HG03521 (cell line): ENCODE measurements at regions not wholly inside any gene's neighbourhood (a gene's known extent, or its start where the extent isn't known, plus 50 kb on each side); places are given as distances from the start of the nearest gene placed in this dataset.
A peak's percentile ranks its signal among the peaks of the same experiment; 100 is the strongest.
"Not testable (repeated sequence)": the region's sequence is repeated elsewhere in the genome, so short reads cannot be mapped to it uniquely, and the experiment has no call there.

Experiments
- ATAC-seq: cut with Tn5 transposase; IDR thresholded peaks from one replicate; pipeline ENCODE4 v1.9.1; 2021; ENCODE audit warnings: mild to moderate bottlenecking, moderate library complexity; ENCODE audit not compliant: unreplicated experiment

DNA sequence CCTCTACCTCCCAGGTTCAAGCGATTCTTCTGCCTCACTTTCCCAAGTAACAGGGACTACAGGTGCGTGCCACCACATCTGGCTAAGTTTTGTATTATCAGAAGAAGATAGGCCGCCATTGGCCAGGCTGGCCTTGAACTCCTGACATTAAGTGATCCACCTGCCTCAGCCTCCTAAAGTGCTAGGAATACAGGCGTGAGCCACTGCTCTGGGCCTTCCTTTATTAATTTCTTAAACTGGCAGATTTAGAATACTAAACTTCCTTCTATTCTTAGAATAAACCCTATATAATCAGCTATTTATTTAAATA, 86.6 kb downstream of the HFE start:
- no peak for ATAC-seq

DNA sequence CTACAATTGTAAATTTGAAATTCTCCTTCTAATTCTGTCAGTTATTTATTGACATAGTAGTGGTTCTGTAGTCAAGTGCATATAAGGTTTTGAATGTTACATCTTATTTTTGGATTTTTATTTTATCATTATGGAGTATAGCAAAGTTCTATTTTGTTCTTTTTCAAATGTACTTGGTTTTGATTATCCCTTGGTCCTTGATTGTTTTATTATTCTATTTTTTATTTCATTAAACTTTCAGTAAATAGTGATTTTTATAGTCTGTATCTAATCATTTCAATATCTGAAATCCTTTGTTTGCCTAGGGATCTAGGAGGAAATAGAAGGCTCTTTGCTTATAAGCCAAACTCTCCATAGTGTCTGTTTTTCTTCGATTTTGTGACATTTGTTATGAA, 87.8 kb downstream of the HFE start:
- ATAC-seq: no peak

DNA sequence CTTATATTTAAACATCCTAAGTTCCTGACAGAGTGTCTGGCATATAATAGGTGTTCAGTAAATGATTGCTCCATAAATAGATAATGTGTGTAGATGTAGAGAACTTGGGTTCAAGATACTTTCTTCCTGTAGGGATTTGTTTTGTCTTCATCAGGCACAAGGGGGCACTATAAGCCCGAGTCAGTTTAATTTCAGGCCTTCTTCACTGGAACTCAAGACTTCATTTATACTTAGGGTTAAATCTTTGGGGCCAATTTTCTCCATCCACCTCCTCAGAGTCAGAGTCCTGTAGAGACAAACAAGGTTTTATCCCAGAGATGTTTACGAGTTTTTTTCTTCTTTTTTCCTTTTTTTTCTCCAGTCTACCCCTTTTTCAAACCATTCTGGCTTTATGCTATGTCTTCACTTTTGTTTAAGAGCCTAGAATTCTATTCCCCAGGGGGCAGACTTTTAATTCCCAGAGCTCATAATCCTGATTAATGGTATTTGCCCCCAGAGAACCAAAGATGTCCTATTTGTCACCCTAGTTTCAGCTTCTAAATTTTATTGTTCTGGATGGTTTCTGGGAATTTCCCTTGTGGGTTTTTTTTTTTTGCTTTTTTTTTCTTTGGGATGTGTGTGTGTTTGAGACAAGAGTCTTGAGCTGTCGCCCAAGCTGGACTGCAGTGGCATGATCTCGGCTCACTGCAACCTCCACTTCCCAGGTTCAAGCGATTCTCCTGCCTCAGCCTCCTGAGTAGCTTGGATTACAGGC, 88.4 kb downstream of the HFE start:
- ATAC-seq: no peak

DNA sequence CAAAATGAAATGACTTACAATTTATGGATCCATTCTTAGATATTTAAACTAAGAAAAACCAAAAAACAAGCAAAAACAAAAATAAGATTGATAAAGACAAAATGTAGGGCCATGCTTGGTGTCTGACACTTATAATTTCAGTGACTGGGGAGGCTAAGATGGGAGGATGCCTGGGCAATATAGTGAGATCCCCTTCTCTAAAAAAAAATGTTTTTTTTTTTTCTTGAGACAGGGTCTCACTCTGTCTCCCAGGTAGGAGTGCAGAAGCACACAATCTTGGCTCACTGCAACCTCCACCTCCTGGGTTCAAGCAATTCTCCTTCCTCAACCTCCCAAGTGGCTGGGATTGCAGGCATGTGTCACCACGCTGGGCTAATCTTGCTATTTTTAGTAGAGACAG, 92.4 kb downstream of the HFE start:
- ATAC-seq: no peak

DNA sequence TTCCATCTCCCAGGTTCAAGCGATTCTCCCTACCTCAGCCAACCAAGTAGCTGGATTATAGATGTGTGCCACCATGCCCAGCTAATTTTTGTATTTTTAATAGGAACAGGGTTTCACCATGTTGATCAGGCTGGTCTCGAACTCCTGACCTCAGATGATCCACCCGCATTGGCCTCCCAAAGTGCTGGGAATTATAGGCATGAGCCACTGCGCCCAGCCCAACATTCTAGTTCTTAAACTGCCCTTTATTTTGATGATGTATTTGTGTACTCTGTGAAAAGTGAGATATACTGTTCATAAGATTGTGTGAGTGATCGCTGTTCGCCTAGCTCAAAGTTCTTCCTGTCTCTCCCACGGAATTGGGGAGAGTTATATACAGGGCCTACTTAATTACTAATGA, 93.1 kb downstream of the HFE start:
- no peak for ATAC-seq

DNA sequence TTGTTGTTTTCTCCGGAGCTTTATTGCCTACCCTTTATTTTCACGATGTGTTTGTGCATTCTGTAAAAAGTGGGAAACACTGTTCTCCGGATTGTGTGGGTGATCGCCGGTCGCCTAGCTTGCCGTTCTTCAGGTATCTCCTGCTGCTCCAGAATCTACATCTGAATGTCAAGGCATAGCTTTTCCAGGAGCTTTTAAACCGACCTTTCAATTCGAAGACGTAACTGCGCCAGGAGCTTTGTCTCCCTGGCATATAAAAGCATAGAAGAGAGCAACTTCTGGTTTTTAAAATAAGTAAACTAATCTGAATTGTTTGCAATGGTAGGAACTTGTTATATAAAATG, 96.0 kb downstream of the HFE start:
- ATAC-seq: no peak

DNA sequence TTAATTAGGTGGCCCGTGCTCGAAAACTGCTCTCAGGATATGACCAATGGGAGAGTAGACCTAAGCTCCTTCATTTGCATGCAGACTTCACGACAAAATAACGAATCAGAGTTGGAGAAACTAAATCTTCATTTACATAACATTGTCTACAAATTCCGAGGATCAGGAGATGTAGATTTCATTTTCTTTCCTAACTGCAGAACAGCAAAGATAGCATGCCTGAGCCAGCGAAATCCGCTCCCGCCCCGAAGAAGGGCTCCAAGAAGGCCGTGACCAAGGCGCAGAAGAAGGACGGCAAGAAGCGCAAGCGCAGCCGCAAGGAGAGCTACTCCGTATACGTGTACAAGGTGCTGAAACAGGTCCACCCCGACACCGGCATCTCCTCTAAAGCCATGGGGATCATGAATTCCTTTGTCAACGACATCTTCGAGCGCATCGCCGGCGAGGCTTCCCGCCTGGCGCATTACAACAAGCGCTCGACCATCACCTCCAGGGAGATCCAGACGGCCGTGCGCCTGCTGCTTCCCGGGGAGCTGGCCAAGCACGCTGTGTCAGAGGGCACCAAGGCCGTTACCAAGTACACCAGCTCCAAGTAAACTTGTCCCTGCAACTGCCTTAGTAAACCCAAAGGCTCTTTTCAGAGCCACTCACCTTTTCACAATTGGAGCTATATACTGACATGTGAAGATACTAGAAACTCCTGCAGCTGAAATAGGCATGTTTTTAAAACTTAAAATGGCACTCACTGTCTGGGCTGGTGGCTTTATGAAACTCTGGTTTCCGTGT, 96.5 kb downstream of the HFE start:
- no peak for ATAC-seq

DNA sequence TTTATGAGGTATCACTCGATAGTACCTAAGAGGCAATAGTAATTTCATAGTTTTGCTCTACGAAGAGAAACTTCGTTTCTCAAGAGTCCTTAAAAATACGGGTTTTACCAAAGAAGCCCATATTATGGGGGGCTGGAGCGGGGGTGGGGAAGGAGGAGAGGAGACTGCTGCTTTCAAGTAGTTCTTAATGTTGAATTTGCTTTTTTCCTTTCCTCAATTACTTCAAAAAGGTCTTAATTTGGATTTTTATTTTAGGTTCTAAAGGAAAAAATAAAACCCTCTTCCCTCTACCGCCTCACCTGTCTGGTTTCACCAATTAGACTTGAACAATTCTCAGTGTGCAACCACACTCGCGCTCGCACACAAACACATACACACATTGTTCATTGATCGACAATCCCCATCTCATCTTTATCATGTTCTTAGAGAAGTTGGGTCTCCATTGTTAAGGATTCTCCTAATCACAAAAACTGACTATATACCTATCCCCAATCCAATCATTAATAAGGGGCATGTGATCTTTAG, 97.2 kb downstream of the HFE start:
- ATAC-seq: no peak

DNA sequence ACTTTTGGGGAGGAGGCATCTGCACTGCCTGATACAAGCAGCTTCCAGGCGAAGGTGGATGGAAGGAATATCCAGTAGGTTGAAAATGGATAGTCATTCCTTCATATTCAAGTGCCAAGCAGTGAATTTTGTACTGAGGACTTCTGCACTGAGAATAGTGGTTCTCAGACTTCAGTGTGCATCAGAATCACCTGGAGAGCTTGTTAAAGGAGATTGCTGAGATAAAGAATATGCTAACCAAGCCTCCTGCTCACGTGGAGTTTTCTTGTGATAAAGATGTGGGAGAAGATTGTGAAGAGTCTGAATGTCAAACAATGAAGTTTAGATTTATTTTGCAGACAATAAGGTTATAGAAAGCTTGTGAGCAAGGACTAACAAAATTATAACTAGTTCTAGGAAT, 97.8 kb downstream of the HFE start:
- ATAC-seq: no peak

DNA sequence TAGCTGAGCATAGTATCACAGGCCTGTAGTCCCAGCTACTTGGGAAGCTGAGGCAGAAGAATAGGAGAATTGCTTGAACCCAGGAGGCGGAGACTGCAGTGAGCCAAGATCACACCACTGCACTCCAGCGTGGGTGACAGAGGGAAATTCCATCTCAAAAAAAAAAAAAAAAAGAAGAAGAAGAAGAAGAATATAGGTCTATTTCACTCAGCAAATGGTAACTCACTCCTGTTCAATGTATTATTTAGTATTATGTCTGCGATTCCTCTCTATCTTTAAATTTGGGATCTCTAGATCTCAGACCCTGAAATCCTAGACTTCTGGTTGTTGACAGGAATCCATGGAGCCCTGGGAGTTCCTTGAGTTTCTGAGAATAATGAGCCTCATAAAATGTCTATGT, 98.6 kb downstream of the HFE start:
- no peak for ATAC-seq

DNA sequence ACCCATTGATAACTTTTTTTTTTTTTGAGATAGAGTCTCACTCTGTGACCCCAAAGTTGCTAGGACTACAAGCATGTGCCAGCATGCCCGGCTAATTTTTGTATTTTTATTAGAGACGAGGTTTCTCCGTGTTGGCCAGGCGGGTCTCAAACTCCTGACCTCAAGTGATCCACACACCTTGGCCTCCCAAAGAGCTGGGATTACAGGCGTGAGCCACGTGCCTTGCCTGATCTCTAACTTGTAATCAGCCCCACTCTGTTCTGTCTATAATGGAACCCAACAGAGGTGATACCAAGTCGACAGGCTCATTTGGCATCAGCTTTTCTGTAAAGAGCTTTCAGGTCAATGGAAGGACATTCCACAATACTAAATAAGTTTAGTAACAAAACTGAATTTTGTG, 99.4 kb downstream of the HFE start:
- no peak for ATAC-seq

DNA sequence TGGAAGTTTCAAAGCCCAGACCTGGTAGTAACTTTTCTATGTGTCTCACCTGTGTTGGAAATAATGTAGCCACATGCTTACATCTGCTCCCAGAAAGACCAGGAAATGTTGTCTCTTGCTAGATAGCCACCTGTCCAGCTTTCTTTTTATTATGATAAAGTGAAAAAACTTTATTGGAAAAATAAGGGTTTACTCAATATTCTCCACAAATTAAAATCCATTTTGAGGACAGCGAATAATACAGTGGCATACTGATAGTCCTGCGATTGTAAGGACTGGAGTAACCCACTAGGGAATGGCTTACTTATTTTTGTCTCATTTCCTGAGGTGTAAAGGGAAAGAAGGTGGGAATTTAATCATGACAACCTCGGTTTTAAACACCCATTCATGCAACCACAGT, 100.1 kb downstream of the HFE start:
- no peak for ATAC-seq

DNA sequence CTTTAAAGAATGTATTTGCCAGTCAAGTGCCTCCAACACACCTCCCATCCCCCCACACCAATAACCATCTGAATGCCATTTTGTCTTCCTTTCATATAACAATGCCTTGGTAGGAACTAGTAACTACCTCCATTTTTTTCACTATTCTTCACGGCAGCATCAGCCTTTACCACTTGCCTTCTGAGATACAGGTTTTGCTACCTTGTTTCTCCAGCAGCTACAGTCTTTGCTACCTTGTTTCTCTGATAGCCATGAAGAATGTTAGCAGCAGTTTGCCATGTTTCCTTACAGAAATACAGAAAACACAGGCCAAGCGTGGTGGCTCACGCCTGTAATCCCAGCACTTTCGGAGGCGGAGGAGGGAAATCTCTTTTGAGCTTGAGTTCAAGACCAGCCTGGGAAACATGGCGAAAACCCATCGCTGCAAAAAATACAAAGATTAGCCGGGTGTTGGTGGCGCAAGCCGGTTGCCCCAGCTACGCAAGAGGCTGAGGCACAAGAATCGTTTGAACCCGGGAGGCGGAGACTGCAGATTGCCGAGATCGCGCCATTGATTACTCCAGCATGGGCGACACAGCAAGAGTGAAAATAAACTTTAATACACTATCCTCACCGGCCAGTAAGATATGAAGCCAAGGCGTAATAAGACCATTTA, 100.9 kb downstream of the HFE start:
- peak; percentile 16 for ATAC-seq

DNA sequence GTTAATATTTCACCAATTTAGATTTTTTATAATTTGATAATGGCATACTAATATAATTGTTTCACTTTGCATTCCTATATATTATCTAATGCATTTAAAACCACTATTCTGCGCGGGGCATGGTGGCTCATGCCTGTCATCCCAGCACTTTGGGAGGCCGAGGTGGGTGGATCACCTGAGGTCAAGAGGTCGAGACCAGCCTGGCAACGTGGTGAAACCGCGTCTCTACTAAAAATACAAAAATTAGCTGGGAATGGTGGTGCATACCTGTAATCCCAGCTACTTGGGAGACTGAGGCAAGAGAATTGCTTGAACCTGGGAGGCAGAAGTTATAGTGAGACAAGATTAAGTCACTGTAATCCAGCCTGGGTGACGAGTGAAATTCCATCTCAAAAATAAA, 104.3 kb downstream of the HFE start:
- ATAC-seq: not testable (repeated sequence)

DNA sequence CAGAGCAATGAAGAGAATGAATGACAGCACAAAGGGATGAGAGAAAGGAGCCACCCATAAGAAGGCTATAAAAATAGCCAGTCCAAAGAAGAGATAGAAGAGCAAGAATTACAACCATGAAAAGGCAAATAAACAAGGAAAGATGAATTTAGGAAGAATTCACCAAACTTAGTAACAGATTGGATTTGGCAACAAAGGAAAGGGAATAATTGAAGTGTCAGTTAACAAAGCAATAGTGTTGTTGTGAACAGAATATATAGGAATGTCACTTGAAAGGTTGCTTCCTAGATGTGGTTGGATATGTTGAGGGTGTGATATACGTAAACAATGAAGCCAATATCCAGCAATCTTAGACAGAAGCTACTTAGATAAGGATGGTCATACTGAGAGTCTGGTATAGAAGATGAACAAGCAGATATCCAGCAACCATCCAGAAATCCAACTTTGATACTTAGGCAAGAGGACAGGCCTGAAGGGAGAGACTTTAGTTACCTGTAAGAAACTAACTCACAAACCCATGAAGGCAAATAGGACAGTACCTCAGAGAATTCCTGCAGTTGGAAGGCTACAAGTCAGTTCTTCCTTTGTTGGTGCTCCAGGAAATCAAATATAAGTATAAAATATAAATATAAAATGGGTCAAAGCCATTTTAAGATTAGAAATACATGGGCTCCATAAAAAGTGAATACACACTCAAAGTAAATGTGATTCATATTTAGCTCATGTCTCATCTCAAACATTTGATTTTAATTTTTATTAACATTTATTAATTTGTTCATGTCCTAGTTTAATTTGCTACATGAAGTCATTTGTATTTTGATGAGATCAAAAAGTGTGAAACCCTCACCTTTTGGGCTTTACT, 106.5 kb downstream of the HFE start:
- ATAC-seq: no peak

DNA sequence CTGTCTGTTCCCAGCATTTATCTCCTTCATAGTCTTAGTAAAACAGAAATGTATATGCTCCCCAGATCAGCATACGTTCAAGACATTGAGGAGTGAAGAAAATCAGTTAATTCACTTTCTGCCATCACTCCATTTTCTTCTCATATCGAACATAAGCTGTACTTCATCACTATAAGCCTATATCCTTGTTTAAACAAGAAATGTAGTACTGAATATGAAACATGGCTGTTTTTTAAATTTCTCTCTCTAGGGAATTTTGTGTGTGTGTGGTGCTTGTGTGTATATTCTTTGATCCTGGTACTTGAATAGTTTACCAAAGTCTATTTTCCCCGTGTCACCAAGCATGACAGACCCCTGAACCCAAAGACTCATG, 107.1 kb downstream of the HFE start:
- no peak for ATAC-seq

DNA sequence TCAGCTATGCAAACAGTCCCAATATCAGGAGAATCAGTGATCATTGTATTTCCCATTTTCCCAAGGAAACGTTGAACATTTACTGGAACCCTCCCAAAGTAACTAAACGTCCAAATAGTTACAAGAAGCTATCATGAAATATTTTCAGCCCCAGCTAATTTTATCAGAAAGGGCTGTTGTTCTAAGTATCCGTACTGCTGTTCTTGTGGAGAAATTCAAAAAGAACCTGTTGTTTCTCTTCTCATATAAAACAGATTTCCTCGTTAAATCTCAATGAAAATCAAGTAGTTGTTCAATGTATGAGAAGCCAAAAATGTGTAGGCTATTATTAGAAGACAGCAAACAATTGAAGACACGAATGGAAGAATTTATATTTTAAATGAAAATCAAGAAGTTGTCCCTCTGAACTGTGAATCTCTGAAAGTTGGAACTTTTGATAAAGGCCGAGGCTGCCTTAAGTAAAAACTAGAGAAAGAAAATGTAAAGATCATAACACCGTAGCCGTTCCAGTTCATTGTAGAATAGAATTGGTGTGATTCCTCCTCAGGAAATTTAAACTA, 107.7 kb downstream of the HFE start:
- no peak for ATAC-seq

DNA sequence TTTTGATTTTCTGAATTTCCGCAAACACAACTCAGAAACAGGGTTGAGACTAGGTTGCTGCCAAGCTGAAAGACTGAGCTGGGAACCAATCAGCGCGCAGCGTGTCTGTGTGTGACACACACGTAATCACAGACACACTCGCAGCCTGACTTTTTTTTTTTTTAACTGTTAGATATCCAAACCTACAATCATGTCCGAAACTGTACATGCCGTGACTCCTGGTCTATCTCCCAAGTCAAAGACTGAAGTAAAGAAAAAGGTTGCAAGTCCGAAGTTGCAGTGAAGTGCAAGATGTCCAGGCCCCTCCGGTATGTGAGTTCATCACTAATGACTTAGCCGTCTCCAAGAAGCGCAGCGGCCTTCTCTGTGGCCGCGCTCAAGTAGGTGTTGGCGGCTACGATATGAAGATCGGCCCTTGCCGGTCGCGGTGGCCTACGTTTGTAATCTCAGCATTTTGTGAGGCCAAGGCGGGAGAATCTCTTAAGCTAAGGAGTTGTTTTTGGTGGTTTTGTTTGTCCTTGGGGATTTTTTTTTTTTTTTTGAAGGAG, 108.2 kb downstream of the HFE start:
- ATAC-seq: no peak

DNA sequence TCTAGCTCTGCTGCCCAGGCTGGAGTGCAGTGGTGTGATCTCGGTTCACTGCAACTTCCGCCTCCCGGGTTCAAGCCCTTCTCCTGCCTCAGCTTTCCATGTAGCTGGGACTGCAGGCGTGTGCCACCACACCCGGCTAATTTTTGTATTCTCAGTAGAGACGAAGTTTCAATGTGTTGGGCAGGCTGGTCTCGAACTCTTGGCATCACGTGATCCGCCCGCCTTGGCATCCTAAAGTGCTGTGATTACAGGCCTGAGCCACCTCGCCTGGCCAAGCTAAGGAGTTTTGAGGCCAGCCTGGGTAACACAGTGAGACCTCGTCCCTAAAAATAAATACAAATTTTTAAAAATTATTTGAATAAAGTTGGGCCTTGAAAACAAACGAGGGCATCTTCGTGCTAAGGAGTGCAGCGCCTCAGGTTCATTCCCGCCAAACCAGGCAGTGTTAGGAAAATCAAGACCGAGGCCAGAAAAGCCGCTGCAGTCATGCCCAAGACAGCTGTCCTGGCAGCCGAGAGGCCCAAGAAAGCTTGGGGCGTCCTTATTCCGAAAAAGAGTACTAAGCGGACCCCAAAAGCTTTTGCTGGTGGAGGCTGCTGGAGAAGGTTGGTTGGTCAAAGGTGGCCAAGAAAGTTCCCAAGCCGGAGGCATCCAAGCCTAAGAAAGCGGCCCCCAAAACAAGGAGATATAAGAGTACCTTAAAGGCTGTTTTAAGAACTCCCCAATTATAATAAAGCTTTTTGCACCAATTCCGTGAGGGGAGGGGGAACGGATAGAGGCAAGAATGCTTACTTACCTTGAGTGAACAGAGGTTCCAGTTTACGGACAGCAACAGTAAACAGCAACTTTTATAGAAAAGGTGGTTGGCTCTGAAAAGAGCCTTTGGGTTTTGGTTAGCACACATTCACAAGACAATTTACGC, 109.0 kb downstream of the HFE start:
- ATAC-seq: no peak
